Lower leg skin (tissue), 4 donors: ENCODE measurements at regions not wholly inside any gene's neighbourhood (a gene's known extent, or its start where the extent isn't known, plus 50 kb on each side); places are given as distances from the start of the nearest gene placed in this dataset.

Experiments used
- DNase-seq, 2 donors: peaks; one replicate each; pipeline ENCODE4 v3.0.0-alpha.2; 2019; ENCODE audit warnings: low spot score in 2 of 2
- H3K4me3 ChIP-seq: fragments of 200-600 bp; sonication (generic); 2 replicates; pipeline ENCODE4 v1.5.1; 2017; ENCODE audit warnings: mild to moderate bottlenecking, low read depth; ENCODE audit not compliant: poor library complexity, severe bottlenecking
- POLR2A ChIP-seq, 2 donors: fragments of 450-650 bp; IDR thresholded peaks; one replicate each; pipeline ENCODE4 v1.6.1; 2016 to 2017; ENCODE audit warnings: antibody characterized with exemption in 2 of 2, mild to moderate bottlenecking in 1 of 2, moderate library complexity in 1 of 2
- WGBS, 2 donors: methylation state at CpG; one replicate each; pipeline ENCODE4 v1.1.5; 2018; 5-methylcytosine and 5-hydroxymethylcytosine counted together
- intact Hi-C: fragments of 100-400 bp; cut with DNase I; formaldehyde crosslinking; loops from one replicate; pipeline ENCODE4 v1.15.0; 2023; ENCODE audit warnings: low total_unique reads
- TF ChIP-seq, protein P1 (sequence below), 3 donors: fragments of 450-650 bp; IDR thresholded peaks; one replicate each; pipeline ENCODE4 v1.5.1; 2016; ENCODE audit warnings: antibody characterized with exemption in 3 of 3, mild to moderate bottlenecking in 3 of 3, moderate library complexity in 2 of 3

- no peak overlapping the region for H3K4me3 ChIP-seq
- 54 to 65% methylated on average over 7 of the region's 7 CpGs for whole genome bisulfite sequencing, 2 donors
- peak in 1 of 2 donors; percentile 48 for DNase-seq
Measured at GRCh38 chr6:71468841-71469700, 180.5 kb downstream of the OGFRL1 start.

DNA sequence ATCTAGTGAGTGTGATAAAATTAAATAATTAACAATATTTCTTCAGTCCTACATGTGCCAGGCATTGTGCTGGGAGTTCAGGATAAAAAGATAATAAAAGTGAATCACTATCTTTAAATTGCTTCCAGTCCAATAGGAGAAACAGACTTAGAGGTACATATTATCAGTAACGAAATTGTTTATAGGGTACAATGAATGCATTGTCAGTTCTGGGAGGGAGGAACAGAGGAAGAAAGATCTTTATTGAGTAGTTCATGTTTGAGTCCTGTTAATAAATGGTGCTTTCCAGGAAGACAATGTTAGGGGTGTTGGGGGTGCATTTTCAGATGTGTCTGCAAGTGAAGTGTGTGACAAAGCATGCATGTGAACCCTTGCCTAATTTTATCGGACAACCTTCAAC, 183.1 kb downstream of the OGFRL1 start:
- no peak for DNase-seq
- no peak overlapping the region for H3K4me3 ChIP-seq
- 79 to 87% methylated on average over 2 of the region's 2 CpGs for WGBS, 2 donors
- intact Hi-C loops = no loop called here
- no peak for TF ChIP-seq POLR2A (IDR thresholded peaks at IDR 0.05)
- TF ChIP-seq, protein P1, sequence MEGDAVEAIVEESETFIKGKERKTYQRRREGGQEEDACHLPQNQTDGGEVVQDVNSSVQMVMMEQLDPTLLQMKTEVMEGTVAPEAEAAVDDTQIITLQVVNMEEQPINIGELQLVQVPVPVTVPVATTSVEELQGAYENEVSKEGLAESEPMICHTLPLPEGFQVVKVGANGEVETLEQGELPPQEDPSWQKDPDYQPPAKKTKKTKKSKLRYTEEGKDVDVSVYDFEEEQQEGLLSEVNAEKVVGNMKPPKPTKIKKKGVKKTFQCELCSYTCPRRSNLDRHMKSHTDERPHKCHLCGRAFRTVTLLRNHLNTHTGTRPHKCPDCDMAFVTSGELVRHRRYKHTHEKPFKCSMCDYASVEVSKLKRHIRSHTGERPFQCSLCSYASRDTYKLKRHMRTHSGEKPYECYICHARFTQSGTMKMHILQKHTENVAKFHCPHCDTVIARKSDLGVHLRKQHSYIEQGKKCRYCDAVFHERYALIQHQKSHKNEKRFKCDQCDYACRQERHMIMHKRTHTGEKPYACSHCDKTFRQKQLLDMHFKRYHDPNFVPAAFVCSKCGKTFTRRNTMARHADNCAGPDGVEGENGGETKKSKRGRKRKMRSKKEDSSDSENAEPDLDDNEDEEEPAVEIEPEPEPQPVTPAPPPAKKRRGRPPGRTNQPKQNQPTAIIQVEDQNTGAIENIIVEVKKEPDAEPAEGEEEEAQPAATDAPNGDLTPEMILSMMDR (IDR thresholded peaks at IDR 0.05) = no peak

More at GRCh38 chr6:71468841-71469700, 180.5 kb downstream of the OGFRL1 start:
- intact Hi-C loops = no loop called here
- no peak for TF ChIP-seq POLR2A (IDR thresholded peaks at IDR 0.05)
- TF ChIP-seq, protein P1 (IDR thresholded peaks at IDR 0.05) = no peak

DNA sequence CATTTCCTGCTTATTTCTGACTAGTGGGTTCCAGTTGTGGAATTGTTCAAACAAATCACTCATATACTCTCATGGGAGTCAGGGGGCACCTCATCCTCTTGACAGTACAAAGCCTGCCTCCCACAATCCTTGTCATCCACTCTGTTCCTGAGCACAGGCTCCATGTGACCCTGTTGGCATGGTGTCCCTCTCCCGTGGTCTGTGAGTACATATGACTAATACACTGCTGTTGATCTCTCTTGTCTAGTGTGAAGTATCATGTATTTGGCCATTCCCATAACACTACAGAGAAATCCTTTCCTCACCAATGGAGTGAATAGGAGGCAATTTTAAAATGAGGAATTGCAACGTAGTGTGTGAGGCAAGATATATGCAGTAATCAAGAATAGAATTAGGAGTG, 185.3 kb downstream of the OGFRL1 start:
- WGBS, 2 donors = 38 to 47% methylated on average over 2 of the region's 2 CpGs
- TF ChIP-seq, protein P1 (IDR thresholded peaks at IDR 0.05) = no peak
- no peak for TF ChIP-seq POLR2A (IDR thresholded peaks at IDR 0.05)
- intact Hi-C loops = no loop called here
- peak; percentile 89 to 96 for DNase-seq
- no peak overlapping the region for H3K4me3 ChIP-seq

GRCh38 chr6:71474942-71475341, 186.3 kb downstream of the OGFRL1 start:
- WGBS, 2 donors = 60 to 64% methylated on average over 1 of the region's 1 CpG
- TF ChIP-seq, protein P1 (IDR thresholded peaks at IDR 0.05) = no peak
- TF ChIP-seq POLR2A (IDR thresholded peaks at IDR 0.05) = no peak
- DNase-seq = no peak
- intact Hi-C loops = no loop called here
- H3K4me3 ChIP-seq = no peak overlapping the region

- WGBS, 2 donors = 67 to 89% methylated on average over 4 of the region's 4 CpGs
- no peak overlapping the region for H3K4me3 ChIP-seq
- no peak for DNase-seq
- TF ChIP-seq, protein P1 (IDR thresholded peaks at IDR 0.05) = no peak
- no peak for TF ChIP-seq POLR2A (IDR thresholded peaks at IDR 0.05)
- intact Hi-C loops = no loop called here
Measured at GRCh38 chr6:71476371-71476770, 187.8 kb downstream of the OGFRL1 start.
